ENCODE measurements at regions not wholly inside any gene's neighbourhood (a gene's known extent, or its start where the extent isn't known, plus 50 kb on each side); places are given as distances from the start of the nearest gene placed in this dataset.

- no peak for TF ChIP-seq CTCF (conservative IDR thresholded peaks at IDR 0.05; ENCODE audit: low read depth, low read length)
- H3K4me3 ChIP-seq (ENCODE audit: low read length) = no peak overlapping the region
- DNase-seq (ENCODE audit: low read depth) = no peak
Measured at GRCh38 chr4:55017406-55017805, 108.0 kb downstream of the KDR start.

DNA sequence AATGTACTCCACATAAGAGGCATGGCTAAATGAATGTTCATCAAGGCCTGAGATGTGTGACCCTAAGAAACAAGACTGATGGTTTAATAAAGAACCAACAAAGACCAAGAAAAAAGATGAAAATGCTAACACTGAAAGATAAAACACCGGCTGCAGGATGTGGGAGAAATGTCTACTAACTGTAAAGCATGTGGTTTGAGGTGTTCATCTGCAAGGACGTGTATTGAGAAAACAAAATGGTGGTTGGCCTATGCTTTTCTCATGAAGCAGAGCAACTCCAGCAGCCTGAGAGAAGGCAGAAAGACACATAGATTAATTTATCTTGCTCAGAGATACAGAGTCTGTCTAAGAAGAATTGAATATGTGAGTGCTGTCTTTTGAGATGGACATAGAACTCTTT lies 109.3 kb downstream of the KDR start:
- DNase-seq (ENCODE audit: low read depth) = no peak
- TF ChIP-seq CTCF (conservative IDR thresholded peaks at IDR 0.05; ENCODE audit: low read depth, low read length) = no peak

GRCh38 chr4:55014876-55015275 lies 110.5 kb downstream of the KDR start:
- DNase-seq (ENCODE audit: low read depth) = no peak
- no peak overlapping the region for H3K4me3 ChIP-seq (ENCODE audit: low read length)
- no peak for TF ChIP-seq CTCF (conservative IDR thresholded peaks at IDR 0.05; ENCODE audit: low read depth, low read length)

More for the DNA sequence above, 109.3 kb downstream of the KDR start:
- no peak overlapping the region for H3K4me3 ChIP-seq (ENCODE audit: low read length)

- no peak overlapping the region for H3K4me3 ChIP-seq (ENCODE audit: low read length)
- DNase-seq (ENCODE audit: low read depth) = no peak
- TF ChIP-seq CTCF (conservative IDR thresholded peaks at IDR 0.05; ENCODE audit: low read depth, low read length) = no peak
Measured at GRCh38 chr4:55013431-55013955, 111.9 kb downstream of the KDR start.

DNA sequence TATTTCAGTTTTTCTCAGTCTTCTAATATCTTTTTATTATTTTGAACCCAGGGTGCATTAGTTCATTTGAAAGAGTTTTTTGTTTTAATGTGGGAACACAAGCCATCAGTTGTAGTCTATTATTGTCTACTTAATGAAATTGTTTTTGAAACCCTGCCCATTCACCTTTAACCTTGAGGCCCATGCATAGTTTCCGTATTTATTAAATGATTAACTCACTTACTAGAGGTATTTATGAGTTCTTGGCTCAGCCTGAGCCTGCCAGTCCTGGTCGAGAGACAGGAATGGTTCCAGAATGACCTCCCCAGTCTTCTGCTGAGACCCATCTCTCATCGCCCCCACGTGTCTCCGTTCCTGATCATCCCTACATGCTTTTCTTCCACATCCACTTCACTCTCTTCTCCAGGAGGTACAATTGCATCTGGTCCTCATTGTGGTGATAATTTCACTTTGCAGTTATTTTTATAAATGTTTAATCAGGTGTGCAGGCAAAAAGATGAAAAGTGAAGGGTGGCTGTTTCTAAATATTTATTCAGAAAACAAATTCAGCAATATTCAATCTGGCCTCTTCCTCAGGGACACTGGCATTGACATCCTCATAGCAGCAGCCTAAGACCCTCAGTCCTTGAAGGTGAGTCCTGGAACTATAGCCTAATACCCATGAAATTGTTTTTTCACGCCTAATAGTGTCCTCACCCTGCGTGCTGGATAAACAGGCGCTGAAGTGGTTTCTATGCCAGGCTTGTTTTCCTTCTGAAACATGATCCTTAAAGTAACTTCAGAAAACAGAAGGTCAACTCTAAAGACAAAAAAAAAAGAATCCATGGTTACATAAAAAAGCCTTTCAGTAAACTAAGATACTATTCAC lies 112.8 kb downstream of the KDR start:
- no peak for TF ChIP-seq CTCF (conservative IDR thresholded peaks at IDR 0.05; ENCODE audit: low read depth, low read length)
- H3K4me3 ChIP-seq (ENCODE audit: low read length) = no peak overlapping the region
- DNase-seq (ENCODE audit: low read depth) = no peak

GRCh38 chr4:55011761-55012160 lies 113.6 kb downstream of the KDR start:
- no peak for TF ChIP-seq CTCF (conservative IDR thresholded peaks at IDR 0.05; ENCODE audit: low read depth, low read length)
- DNase-seq (ENCODE audit: low read depth) = no peak
- H3K4me3 ChIP-seq (ENCODE audit: low read length) = no peak overlapping the region

GRCh38 chr4:55010550-55010949 lies 114.8 kb downstream of the KDR start:
- no peak for DNase-seq (ENCODE audit: low read depth)
- no peak for TF ChIP-seq CTCF (conservative IDR thresholded peaks at IDR 0.05; ENCODE audit: low read depth, low read length)
- no peak overlapping the region for H3K4me3 ChIP-seq (ENCODE audit: low read length)
